Liver (tissue), 8 donors: ENCODE measurements at regions not wholly inside any gene's neighbourhood (a gene's known extent, or its start where the extent isn't known, plus 50 kb on each side); places are given as distances from the start of the nearest gene placed in this dataset.

Experiments
- DNase-seq: peaks from one replicate; pipeline ENCODE4 v3.0.0-alpha.2; 2017; ENCODE audit warnings: low spot score
- H3K27ac ChIP-seq, 2 donors: one replicate each; pipeline ENCODE4 v1.7.0; 2013; ENCODE audit warnings: inconsistent platforms in 2 of 2, low read length in 2 of 2, control low read depth in 1 of 2, low read depth in 1 of 2, mild to moderate bottlenecking in 1 of 2
- H3K27me3 ChIP-seq, 4 donors: one replicate each; pipeline versions ENCODE4 v1.6.1 to v1.7.0; 2013; ENCODE audit warnings: low read length in 3 of 4, inconsistent platforms in 1 of 4, mild to moderate bottlenecking in 1 of 4, moderate library complexity in 1 of 4; ENCODE audit not compliant: control insufficient read depth in 4 of 4, insufficient read depth in 4 of 4
- H3K36me3 ChIP-seq, 4 donors: one replicate each; pipeline versions ENCODE4 v1.6.1 to v1.7.0; 2013; ENCODE audit warnings: low read length in 3 of 4, mild to moderate bottlenecking in 3 of 4, low read depth in 1 of 4, moderate library complexity in 1 of 4; ENCODE audit not compliant: control insufficient read depth in 4 of 4, insufficient read depth in 3 of 4
- H3K4me1 ChIP-seq, 4 donors: one replicate each; pipeline versions ENCODE4 v1.6.1 to v1.7.0; 2013; ENCODE audit warnings: low read length in 3 of 4, mild to moderate bottlenecking in 3 of 4, moderate library complexity in 1 of 4; ENCODE audit not compliant: control insufficient read depth in 4 of 4, insufficient read depth in 4 of 4
- H3K4me3 ChIP-seq, 3 donors: one replicate each; pipeline versions ENCODE4 v1.6.1 to v1.7.0; 2013; ENCODE audit warnings: low read length in 3 of 3, control low read depth in 1 of 3, low read depth in 1 of 3, mild to moderate bottlenecking in 1 of 3
- H3K9ac ChIP-seq, 2 donors: one replicate each; pipeline ENCODE4 v1.7.0; 2013; ENCODE audit warnings: low read length in 2 of 2, mild to moderate bottlenecking in 2 of 2, moderate library complexity in 2 of 2, control low read depth in 1 of 2, low read depth in 1 of 2
- H3K9me3 ChIP-seq, 4 donors: one replicate each; pipeline versions ENCODE4 v1.6.1 to v1.7.0; 2013; ENCODE audit warnings: low read length in 3 of 4; ENCODE audit not compliant: control insufficient read depth in 4 of 4
- EGR1 ChIP-seq, 2 donors: IDR thresholded peaks; 2 replicates each; pipeline ENCODE4 v1.6.1; 2016 to 2018; ENCODE audit warnings: antibody characterized with exemption in 2 of 2, low read depth in 2 of 2
- FOXA1 ChIP-seq: IDR thresholded peaks from 2 replicates; pipeline ENCODE4 v1.6.1; 2016; ENCODE audit warnings: antibody characterized with exemption
- FOXA2 ChIP-seq: IDR thresholded peaks from 2 replicates; pipeline ENCODE4 v1.6.1; 2016; ENCODE audit warnings: antibody characterized with exemption
- GABPA ChIP-seq, 2 donors: IDR thresholded peaks in 1 of 2; conservative IDR thresholded peaks in 1 of 2; 2 replicates each; pipeline ENCODE4 v1.6.1; 2016; ENCODE audit warnings: antibody characterized with exemption in 2 of 2, mild to moderate bottlenecking in 1 of 2, moderate library complexity in 1 of 2
- HNF4A ChIP-seq, 2 donors: conservative IDR thresholded peaks; 2 replicates each; pipeline ENCODE4 v1.6.1; 2016; ENCODE audit warnings: antibody characterized with exemption in 2 of 2, mild to moderate bottlenecking in 2 of 2
- HNF4G ChIP-seq: IDR thresholded peaks from 2 replicates; pipeline ENCODE4 v1.6.1; 2016; ENCODE audit warnings: antibody characterized with exemption
- JUND ChIP-seq, 2 donors: IDR thresholded peaks; 2 replicates each; pipeline ENCODE4 v1.6.1; 2016; ENCODE audit warnings: antibody characterized with exemption in 2 of 2
- NR2F2 ChIP-seq: IDR thresholded peaks from 2 replicates; pipeline ENCODE4 v1.6.1; 2016; ENCODE audit warnings: antibody characterized with exemption
- RAD21 ChIP-seq, 2 donors: IDR thresholded peaks; 2 replicates each; pipeline ENCODE4 v1.6.1; 2016; ENCODE audit warnings: antibody characterized with exemption in 2 of 2, mild to moderate bottlenecking in 2 of 2
- RXRA ChIP-seq, 2 donors: IDR thresholded peaks; 2 replicates each; pipeline ENCODE4 v1.6.1; 2017 to 2018; ENCODE audit warnings: antibody characterized with exemption in 2 of 2, mild to moderate bottlenecking in 1 of 2
- SP1 ChIP-seq: IDR thresholded peaks from 2 replicates; pipeline ENCODE4 v1.6.1; 2018; ENCODE audit warnings: antibody characterized with exemption, mild to moderate bottlenecking
- TAF1 ChIP-seq: conservative IDR thresholded peaks from 2 replicates; pipeline ENCODE4 v1.6.1; 2016; ENCODE audit warnings: antibody characterized with exemption, mild to moderate bottlenecking
- YY1 ChIP-seq: IDR thresholded peaks from 2 replicates; pipeline ENCODE4 v1.6.1; 2016; ENCODE audit warnings: antibody characterized with exemption, mild to moderate bottlenecking
- ZBTB33 ChIP-seq: IDR thresholded peaks from 2 replicates; pipeline ENCODE4 v1.6.1; 2016; ENCODE audit warnings: antibody characterized with exemption
- WGBS: extraction: QIAGEN DNeasy Blood & Tissue Kit; methylation state at CpG from one replicate; pipeline ENCODE4 v1.1.7; 2013; 5-methylcytosine and 5-hydroxymethylcytosine counted together
- TF ChIP-seq, protein P1 (sequence below): fragments of 150-350 bp; IDR thresholded peaks from 2 replicates; pipeline ENCODE4 v1.5.1; 2017; ENCODE audit warnings: improper control_type of control experiment, low read depth, low read length; ENCODE audit not compliant: missing input control
- TF ChIP-seq, protein P2 (sequence below): IDR thresholded peaks from 2 replicates; pipeline ENCODE4 v1.6.1; 2016; ENCODE audit warnings: antibody characterized with exemption
- TF ChIP-seq, protein P3 (sequence below): IDR thresholded peaks from 2 replicates; pipeline ENCODE4 v1.6.1; 2016; ENCODE audit warnings: antibody characterized with exemption
- TF ChIP-seq, protein P4 (sequence below): IDR thresholded peaks from 2 replicates; pipeline ENCODE4 v1.6.1; 2016; ENCODE audit warnings: antibody characterized with exemption, mild to moderate bottlenecking
- donor health status: healthy.
- donor health status: healthy.
- donor health status: healthy.
- donor health status: healthy.
- donor health status: healthy.

DNA sequence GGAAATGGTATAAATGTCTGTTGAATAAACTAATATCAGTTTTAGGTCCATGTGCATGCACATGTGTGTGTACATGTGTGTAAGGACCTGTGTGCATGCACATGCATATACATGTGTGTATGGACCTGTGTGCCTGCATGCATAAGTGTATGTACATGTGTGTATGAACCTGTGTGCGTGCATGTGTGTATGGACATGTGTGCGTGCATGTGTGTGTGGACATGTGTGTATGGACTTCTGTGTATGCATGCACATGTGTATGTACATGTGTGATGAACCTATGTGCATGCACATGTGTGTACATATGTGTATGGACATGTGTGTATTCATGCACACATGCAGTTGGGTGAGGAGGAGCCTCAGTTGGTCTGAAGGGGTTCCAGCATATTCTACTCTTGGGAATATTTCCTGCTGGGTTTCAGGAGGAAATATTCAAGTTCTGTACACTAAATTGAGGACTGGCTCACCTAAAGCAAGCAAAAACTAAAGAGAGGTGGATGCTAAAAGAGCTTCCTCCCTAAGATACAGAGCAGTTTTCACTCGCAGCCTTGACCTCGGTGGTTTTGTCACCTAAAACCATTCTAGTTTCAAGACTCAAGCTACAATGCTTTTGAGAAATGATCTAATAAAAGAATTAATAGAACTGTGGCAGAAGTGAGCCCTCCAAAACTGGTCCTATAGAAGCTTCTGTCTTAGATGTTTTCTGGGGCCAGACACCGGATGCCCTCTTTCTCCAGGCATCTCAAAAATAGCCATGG lies 742.8 kb downstream of the MAFB start:
- no peak for DNase-seq
- Histone ChIP-seq H3K36me3 (no peaks in the 10 kb centered on the region), H3K9me3 (no peaks in the 10 kb centered on the region), H3K4me3 (no peak overlapping the region), H3K27me3 (no peaks in the 10 kb centered on the region), H3K9ac (no peak overlapping the region), H3K4me1 (no peaks in the 10 kb centered on the region), H3K27ac (no peak overlapping the region)
- TF ChIP-seq GABPA (IDR thresholded peaks at IDR 0.05 in 1 of 2, conservative IDR thresholded peaks at IDR 0.05 in 1 of 2) = no peak
- TF ChIP-seq SP1 = no peak
- no peak for TF ChIP-seq TAF1
- TF ChIP-seq RAD21 (IDR thresholded peaks at IDR 0.05) = no peak
- no peak for TF ChIP-seq NR2F2
- TF ChIP-seq, protein P1, sequence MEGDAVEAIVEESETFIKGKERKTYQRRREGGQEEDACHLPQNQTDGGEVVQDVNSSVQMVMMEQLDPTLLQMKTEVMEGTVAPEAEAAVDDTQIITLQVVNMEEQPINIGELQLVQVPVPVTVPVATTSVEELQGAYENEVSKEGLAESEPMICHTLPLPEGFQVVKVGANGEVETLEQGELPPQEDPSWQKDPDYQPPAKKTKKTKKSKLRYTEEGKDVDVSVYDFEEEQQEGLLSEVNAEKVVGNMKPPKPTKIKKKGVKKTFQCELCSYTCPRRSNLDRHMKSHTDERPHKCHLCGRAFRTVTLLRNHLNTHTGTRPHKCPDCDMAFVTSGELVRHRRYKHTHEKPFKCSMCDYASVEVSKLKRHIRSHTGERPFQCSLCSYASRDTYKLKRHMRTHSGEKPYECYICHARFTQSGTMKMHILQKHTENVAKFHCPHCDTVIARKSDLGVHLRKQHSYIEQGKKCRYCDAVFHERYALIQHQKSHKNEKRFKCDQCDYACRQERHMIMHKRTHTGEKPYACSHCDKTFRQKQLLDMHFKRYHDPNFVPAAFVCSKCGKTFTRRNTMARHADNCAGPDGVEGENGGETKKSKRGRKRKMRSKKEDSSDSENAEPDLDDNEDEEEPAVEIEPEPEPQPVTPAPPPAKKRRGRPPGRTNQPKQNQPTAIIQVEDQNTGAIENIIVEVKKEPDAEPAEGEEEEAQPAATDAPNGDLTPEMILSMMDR = no peak
- no peak for TF ChIP-seq YY1
- no peak for TF ChIP-seq EGR1 (IDR thresholded peaks at IDR 0.05; ENCODE audit: low read depth in 2 of 2)
- TF ChIP-seq HNF4G = no peak
- TF ChIP-seq, protein P2, sequence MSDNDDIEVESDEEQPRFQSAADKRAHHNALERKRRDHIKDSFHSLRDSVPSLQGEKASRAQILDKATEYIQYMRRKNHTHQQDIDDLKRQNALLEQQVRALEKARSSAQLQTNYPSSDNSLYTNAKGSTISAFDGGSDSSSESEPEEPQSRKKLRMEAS = no peak
- TF ChIP-seq, protein P3, sequence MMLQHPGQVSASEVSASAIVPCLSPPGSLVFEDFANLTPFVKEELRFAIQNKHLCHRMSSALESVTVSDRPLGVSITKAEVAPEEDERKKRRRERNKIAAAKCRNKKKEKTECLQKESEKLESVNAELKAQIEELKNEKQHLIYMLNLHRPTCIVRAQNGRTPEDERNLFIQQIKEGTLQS = no peak
- TF ChIP-seq JUND (IDR thresholded peaks at IDR 0.05) = no peak
- TF ChIP-seq FOXA2 = no peak
- no peak for TF ChIP-seq RXRA (IDR thresholded peaks at IDR 0.05)
- TF ChIP-seq HNF4A (conservative IDR thresholded peaks at IDR 0.05) = no peak
- TF ChIP-seq, protein P4, sequence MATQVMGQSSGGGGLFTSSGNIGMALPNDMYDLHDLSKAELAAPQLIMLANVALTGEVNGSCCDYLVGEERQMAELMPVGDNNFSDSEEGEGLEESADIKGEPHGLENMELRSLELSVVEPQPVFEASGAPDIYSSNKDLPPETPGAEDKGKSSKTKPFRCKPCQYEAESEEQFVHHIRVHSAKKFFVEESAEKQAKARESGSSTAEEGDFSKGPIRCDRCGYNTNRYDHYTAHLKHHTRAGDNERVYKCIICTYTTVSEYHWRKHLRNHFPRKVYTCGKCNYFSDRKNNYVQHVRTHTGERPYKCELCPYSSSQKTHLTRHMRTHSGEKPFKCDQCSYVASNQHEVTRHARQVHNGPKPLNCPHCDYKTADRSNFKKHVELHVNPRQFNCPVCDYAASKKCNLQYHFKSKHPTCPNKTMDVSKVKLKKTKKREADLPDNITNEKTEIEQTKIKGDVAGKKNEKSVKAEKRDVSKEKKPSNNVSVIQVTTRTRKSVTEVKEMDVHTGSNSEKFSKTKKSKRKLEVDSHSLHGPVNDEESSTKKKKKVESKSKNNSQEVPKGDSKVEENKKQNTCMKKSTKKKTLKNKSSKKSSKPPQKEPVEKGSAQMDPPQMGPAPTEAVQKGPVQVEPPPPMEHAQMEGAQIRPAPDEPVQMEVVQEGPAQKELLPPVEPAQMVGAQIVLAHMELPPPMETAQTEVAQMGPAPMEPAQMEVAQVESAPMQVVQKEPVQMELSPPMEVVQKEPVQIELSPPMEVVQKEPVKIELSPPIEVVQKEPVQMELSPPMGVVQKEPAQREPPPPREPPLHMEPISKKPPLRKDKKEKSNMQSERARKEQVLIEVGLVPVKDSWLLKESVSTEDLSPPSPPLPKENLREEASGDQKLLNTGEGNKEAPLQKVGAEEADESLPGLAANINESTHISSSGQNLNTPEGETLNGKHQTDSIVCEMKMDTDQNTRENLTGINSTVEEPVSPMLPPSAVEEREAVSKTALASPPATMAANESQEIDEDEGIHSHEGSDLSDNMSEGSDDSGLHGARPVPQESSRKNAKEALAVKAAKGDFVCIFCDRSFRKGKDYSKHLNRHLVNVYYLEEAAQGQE = no peak
- 76% methylated on average over 5 of the region's 5 CpGs for WGBS

- no peak for DNase-seq
- H3K4me3 ChIP-seq = no peak overlapping the region
- H3K4me1 ChIP-seq = no peaks in the 10 kb centered on the region
- no peaks in the 10 kb centered on the region for H3K9me3 ChIP-seq
- H3K36me3 ChIP-seq = no peaks in the 10 kb centered on the region
- no peak overlapping the region for H3K27ac ChIP-seq
- H3K27me3 ChIP-seq = no peaks in the 10 kb centered on the region
- H3K9ac ChIP-seq = no peak overlapping the region
- TF ChIP-seq HNF4G (no peak), JUND (IDR thresholded peaks at IDR 0.05) (no peak), FOXA1 (no peak), RAD21 (IDR thresholded peaks at IDR 0.05) (no peak), YY1 (no peak), RXRA (IDR thresholded peaks at IDR 0.05) (no peak), GABPA (IDR thresholded peaks at IDR 0.05 in 1 of 2, conservative IDR thresholded peaks at IDR 0.05 in 1 of 2) (no peak), TAF1 (no peak), ZBTB33 (no peak), HNF4A (conservative IDR thresholded peaks at IDR 0.05) (no peak)
- TF ChIP-seq, protein P1 = no peak
- TF ChIP-seq, protein P3 = no peak
- TF ChIP-seq, protein P2 = no peak
Observed at GRCh38 chr20:39944861-39945260, 744.2 kb downstream of the MAFB start.
